KMS-11 (cell line): ENCODE measurements at regions not wholly inside any gene's neighbourhood (a gene's known extent, or its start where the extent isn't known, plus 50 kb on each side); places are given as distances from the start of the nearest gene placed in this dataset.

Experiments
- H2AFZ ChIP-seq: fragments of 200-600 bp; sonication (generic); 2 replicates; pipeline ENCODE4 v1.6.1; 2016; ENCODE audit warnings: antibody characterized with exemption, mixed run types, low read depth
- H3K27ac ChIP-seq: fragments of 200-600 bp; sonication (generic); 2 replicates; pipeline ENCODE4 v1.6.1; 2016; ENCODE audit warnings: mild to moderate bottlenecking, mixed run types
- H3K27me3 ChIP-seq: fragments of 200-600 bp; sonication (generic); 2 replicates; pipeline ENCODE4 v1.6.1; 2017; ENCODE audit warnings: mild to moderate bottlenecking, low read depth, mixed run types, moderate library complexity; ENCODE audit not compliant: insufficient read depth
- H3K36me3 ChIP-seq: fragments of 200-600 bp; sonication (generic); 2 replicates; pipeline ENCODE4 v1.6.1; 2017; ENCODE audit warnings: mild to moderate bottlenecking, mixed run types; ENCODE audit not compliant: insufficient read depth
- H3K4me1 ChIP-seq: fragments of 200-600 bp; sonication (generic); 2 replicates; pipeline ENCODE4 v1.6.1; 2016; ENCODE audit warnings: mild to moderate bottlenecking, low read depth, mixed run types; ENCODE audit not compliant: poor library complexity, severe bottlenecking
- H3K4me2 ChIP-seq: fragments of 200-600 bp; sonication (generic); 2 replicates; pipeline ENCODE4 v1.7.0; 2016; ENCODE audit warnings: mild to moderate bottlenecking, mixed run types
- H3K4me3 ChIP-seq: fragments of 200-600 bp; sonication (generic); IDR thresholded peaks from 2 replicates; pipeline ENCODE4 v1.6.1; 2017; ENCODE audit warnings: low read depth, low read length, mixed read lengths; ENCODE audit not compliant: insufficient read depth
- H3K79me2 ChIP-seq: fragments of 200-600 bp; sonication (generic); 2 replicates; pipeline ENCODE4 v1.6.1; 2016; ENCODE audit warnings: low read depth, mixed run types; ENCODE audit not compliant: insufficient read depth
- H3K9ac ChIP-seq: fragments of 200-600 bp; sonication (generic); 2 replicates; pipeline ENCODE4 v1.6.1; 2016; ENCODE audit warnings: mild to moderate bottlenecking, mixed run types
- H4K20me1 ChIP-seq: fragments of 200-600 bp; sonication (generic); 2 replicates; pipeline ENCODE4 v1.6.1; 2016; ENCODE audit warnings: mild to moderate bottlenecking, mixed run types; ENCODE audit not compliant: insufficient read depth
- CTCF ChIP-seq: fragments of 200-600 bp; sonication (generic); conservative IDR thresholded peaks from 2 replicates; pipeline ENCODE4 v1.6.1; 2017; ENCODE audit warnings: low read depth, mild to moderate bottlenecking, antibody characterized with exemption, low read length, moderate library complexity, mixed read lengths

- H3K4me2 ChIP-seq, result no peak overlapping the region
- TF ChIP-seq CTCF, result no peak
- no peak overlapping the region for H3K4me3 ChIP-seq
- H3K79me2 ChIP-seq, result no peaks in the 10 kb centered on the region
- no peak overlapping the region for H3K27ac ChIP-seq
- no peaks in the 10 kb centered on the region for H3K27me3 ChIP-seq
- no peaks in the 10 kb centered on the region for H3K36me3 ChIP-seq
- H3K4me1 ChIP-seq, result no peaks in the 10 kb centered on the region
- no peak overlapping the region for H2AFZ ChIP-seq
- H4K20me1 ChIP-seq, result no peaks in the 10 kb centered on the region
- H3K9ac ChIP-seq, result no peak overlapping the region
These were observed 444.4 kb downstream of the LTN1 start for GRCh38 chr21:28548291-28548690.

GRCh38 chr21:28547766-28548165 is 444.9 kb downstream of the LTN1 start:
- Histone ChIP-seq H3K9ac (no peak overlapping the region), H3K4me2 (no peak overlapping the region)

GRCh38 chr21:28543975-28544374 is 448.7 kb downstream of the LTN1 start:
- Histone ChIP-seq H2AFZ (no peak overlapping the region), H3K27me3 (no peaks in the 10 kb centered on the region), H3K9ac (no peak overlapping the region), H4K20me1 (no peaks in the 10 kb centered on the region), H3K27ac (no peak overlapping the region), H3K4me3 (no peak overlapping the region), H3K36me3 (no peaks in the 10 kb centered on the region), H3K4me1 (no peaks in the 10 kb centered on the region), H3K4me2 (no peak overlapping the region), H3K79me2 (no peaks in the 10 kb centered on the region)
- TF ChIP-seq CTCF, result no peak

More at GRCh38 chr21:28547766-28548165, 444.9 kb downstream of the LTN1 start:
- TF ChIP-seq CTCF, result no peak
- Histone ChIP-seq H3K27me3 (no peaks in the 10 kb centered on the region), H3K36me3 (no peaks in the 10 kb centered on the region), H3K79me2 (no peaks in the 10 kb centered on the region), H2AFZ (no peak overlapping the region), H3K27ac (no peak overlapping the region), H3K4me3 (no peak overlapping the region), H3K4me1 (no peaks in the 10 kb centered on the region), H4K20me1 (no peaks in the 10 kb centered on the region)

GRCh38 chr21:28541371-28542112 is 451.1 kb downstream of the LTN1 start:
- TF ChIP-seq CTCF, result no peak
- Histone ChIP-seq H3K27me3 (no peaks in the 10 kb centered on the region), H3K79me2 (no peaks in the 10 kb centered on the region), H3K4me3 (no peak overlapping the region), H2AFZ (no peak overlapping the region), H3K36me3 (no peaks in the 10 kb centered on the region), H3K9ac (no peak overlapping the region), H3K27ac (no peak overlapping the region), H3K4me2 (no peak overlapping the region), H3K4me1 (no peaks in the 10 kb centered on the region), H4K20me1 (no peaks in the 10 kb centered on the region)
